IPS-15b (cell line): ENCODE measurements at regions not wholly inside any gene's neighbourhood (a gene's known extent, or its start where the extent isn't known, plus 50 kb on each side); places are given as distances from the start of the nearest gene placed in this dataset.
"Not testable (repeated sequence)": the region's sequence is repeated elsewhere in the genome, so short reads cannot be mapped to it uniquely, and the experiment has no call there.

Experiments used
- H3K27me3 ChIP-seq: one replicate; pipeline ENCODE4 v1.6.1; 2013; ENCODE audit warnings: low read length; ENCODE audit not compliant: control insufficient read depth, insufficient read depth
- H3K36me3 ChIP-seq: one replicate; pipeline ENCODE4 v1.6.1; 2013; ENCODE audit warnings: low read length; ENCODE audit not compliant: control insufficient read depth, insufficient read depth
- H3K4me1 ChIP-seq: one replicate; pipeline ENCODE4 v1.6.1; 2013; ENCODE audit warnings: mild to moderate bottlenecking, low read length; ENCODE audit not compliant: control insufficient read depth, insufficient read depth
- H3K4me3 ChIP-seq: one replicate; pipeline ENCODE4 v1.5.1; 2013; ENCODE audit warnings: low read depth, low read length
- H3K9ac ChIP-seq: one replicate; pipeline ENCODE4 v1.6.1; 2013; ENCODE audit warnings: low read depth, mild to moderate bottlenecking, low read length
- H3K9me3 ChIP-seq: one replicate; pipeline ENCODE4 v1.6.1; 2013; ENCODE audit warnings: mild to moderate bottlenecking, low read length; ENCODE audit not compliant: control insufficient read depth, insufficient read depth

DNA sequence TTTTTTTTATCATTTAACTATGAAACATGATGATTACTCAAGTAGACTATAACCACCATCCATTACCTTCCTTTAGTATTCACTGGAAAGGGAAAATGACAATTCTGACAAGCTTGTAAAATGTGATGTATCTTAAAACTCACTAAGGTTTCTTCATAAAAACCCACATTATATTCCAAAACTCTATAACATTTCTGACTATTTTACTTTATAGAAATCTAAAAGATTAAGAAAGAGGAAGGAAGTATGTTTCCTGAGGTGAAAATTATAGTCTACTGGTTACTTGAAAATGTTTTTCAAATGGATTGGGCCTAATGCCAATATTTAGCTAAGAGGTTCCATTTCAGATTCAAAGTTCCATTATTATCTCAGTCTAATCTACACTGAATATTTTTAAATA, 1982.2 kb upstream of the C9orf72 start:
- no peaks in the 10 kb centered on the region for H3K27me3 ChIP-seq
- H3K4me1 ChIP-seq = no peaks in the 10 kb centered on the region
- H3K36me3 ChIP-seq = no peaks in the 10 kb centered on the region
- no peaks in the 10 kb centered on the region for H3K9me3 ChIP-seq
- H3K9ac ChIP-seq = no peak overlapping the region
- H3K4me3 ChIP-seq = no peak overlapping the region

- H3K9me3 ChIP-seq = no peaks in the 10 kb centered on the region
- H3K36me3 ChIP-seq = no peaks in the 10 kb centered on the region
- no peaks in the 10 kb centered on the region for H3K4me1 ChIP-seq
- H3K4me3 ChIP-seq = no peak overlapping the region
- H3K9ac ChIP-seq = no peak overlapping the region
- no peaks in the 10 kb centered on the region for H3K27me3 ChIP-seq
Observed at GRCh38 chr9:29556317-29556716, 1983.0 kb upstream of the C9orf72 start.

GRCh38 chr9:29556746-29557145, 1983.5 kb upstream of the C9orf72 start:
- Histone ChIP-seq H3K36me3 (no peaks in the 10 kb centered on the region), H3K9ac (no peak overlapping the region), H3K4me1 (no peaks in the 10 kb centered on the region), H3K4me3 (no peak overlapping the region), H3K9me3 (no peaks in the 10 kb centered on the region), H3K27me3 (no peaks in the 10 kb centered on the region)

DNA sequence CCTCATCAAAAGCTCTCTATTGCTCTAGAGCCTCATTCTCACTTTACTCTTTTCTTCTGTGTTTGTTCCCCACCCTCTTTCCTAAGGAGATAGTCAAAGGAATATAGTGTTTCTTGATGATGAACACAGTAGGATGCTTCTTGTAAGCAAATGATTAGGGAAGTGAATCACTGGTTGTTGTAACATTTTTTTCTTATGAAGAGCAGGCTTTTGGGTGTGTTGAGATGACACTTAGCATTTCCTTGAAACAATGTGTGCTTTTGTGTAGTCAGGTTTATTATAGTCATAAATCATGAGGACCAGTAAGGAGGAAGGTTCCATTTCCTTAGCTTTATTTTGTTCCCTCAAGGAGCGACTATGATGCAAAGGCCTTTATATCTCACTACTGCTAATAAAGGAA, 1991.3 kb upstream of the C9orf72 start:
- Histone ChIP-seq H3K36me3 (no peaks in the 10 kb centered on the region), H3K9me3 (no peaks in the 10 kb centered on the region), H3K4me3 (no peak overlapping the region)

DNA sequence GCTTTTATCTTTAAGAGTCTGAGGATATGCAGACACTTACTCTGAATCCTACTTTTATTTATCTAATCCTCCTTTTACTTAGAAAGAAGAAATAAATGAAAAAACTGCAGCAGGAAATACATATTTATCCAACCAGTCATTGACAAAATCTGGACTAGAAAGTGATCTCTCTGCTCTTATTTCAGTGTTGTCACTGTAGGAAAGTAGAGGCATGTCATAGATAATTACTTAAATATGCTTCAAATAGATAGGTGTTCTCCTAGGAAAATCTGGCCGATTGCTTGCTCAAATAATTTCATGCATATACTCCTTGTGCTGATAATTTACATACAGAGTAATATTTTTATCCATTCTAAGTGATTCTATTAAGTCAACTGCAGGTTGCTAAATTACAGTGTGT, 2001.9 kb upstream of the C9orf72 start:
- Histone ChIP-seq H3K27me3 (no peaks in the 10 kb centered on the region), H3K9ac (no peak overlapping the region), H3K9me3 (no peaks in the 10 kb centered on the region), H3K4me3 (no peak overlapping the region), H3K36me3 (no peaks in the 10 kb centered on the region), H3K4me1 (no peaks in the 10 kb centered on the region)

More for the DNA sequence above, 1991.3 kb upstream of the C9orf72 start:
- Histone ChIP-seq H3K4me1 (no peaks in the 10 kb centered on the region), H3K9ac (no peak overlapping the region), H3K27me3 (no peaks in the 10 kb centered on the region)

- H3K4me1 ChIP-seq = no peaks in the 10 kb centered on the region
- no peaks in the 10 kb centered on the region for H3K36me3 ChIP-seq
- no peaks in the 10 kb centered on the region for H3K9me3 ChIP-seq
- no peaks in the 10 kb centered on the region for H3K27me3 ChIP-seq
- H3K4me3 ChIP-seq = no peak overlapping the region
- H3K9ac ChIP-seq = no peak overlapping the region
Observed at GRCh38 chr9:29588361-29588760, 2015.1 kb upstream of the C9orf72 start.

DNA sequence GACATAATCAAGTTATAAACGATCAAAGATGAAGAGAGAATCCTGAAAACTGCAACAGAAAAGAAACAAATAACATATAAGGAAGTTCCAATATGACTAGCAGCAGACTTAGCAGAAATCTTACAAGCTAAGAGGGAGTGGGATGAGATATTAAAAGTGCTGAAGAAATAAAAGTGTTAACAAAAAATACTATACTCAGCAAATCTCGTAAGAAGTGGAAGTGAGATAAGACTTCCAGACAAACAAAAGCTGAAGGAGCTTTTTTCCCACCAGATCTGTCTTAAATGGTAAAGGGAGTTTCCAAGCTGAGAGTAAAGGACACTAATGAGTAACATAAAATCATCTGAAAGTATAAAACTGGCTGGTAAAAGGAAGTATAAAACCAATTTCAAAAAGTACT, 2036.0 kb upstream of the C9orf72 start:
- no peak overlapping the region for H3K4me3 ChIP-seq
- no peaks in the 10 kb centered on the region for H3K36me3 ChIP-seq
- H3K9me3 ChIP-seq = no peaks in the 10 kb centered on the region
- no peaks in the 10 kb centered on the region for H3K4me1 ChIP-seq
- H3K27me3 ChIP-seq = no peaks in the 10 kb centered on the region
- no peak overlapping the region for H3K9ac ChIP-seq

DNA sequence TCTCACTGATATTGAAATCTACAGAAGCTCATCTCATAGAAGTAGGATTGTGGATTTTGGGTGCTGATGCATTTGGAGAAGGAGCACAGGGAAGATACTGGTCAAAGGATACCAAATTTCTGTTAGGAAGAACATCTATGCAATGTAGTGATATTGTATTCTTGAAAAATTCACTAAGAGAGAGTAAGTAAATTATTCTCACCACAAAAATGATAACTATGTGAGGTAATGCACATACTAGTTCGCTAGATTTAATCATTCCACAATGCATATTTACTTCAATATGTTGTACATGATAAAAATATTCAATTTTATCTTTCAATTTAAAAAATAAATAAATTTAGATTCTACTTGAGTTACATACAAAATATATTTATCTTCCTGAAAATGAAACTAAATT, 2040.5 kb upstream of the C9orf72 start:
- Histone ChIP-seq H3K4me3 (no peak overlapping the region), H3K36me3 (no peaks in the 10 kb centered on the region), H3K27me3 (no peaks in the 10 kb centered on the region), H3K4me1 (peaks cover 2% of the 10 kb centered on the region), H3K9ac (no peak overlapping the region), H3K9me3 (no peaks in the 10 kb centered on the region)

DNA sequence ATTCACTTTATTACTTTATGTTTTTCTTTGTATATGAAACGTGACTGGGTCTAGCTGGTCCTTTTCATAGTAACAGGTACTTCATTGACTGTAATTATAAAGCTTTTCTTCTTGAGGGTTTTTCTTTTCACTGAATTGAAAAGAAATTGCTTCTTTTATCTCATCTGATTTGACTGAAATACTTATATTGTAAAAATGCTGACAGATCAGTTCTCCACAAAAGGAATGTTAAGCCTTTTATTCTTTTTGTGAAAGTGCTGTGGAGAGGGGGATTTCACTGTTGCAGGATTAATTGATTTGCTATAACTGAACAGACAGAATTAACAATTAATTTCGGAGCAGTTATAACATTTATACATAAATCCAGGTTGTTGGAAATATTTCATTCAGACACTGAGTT, 2043.6 kb upstream of the C9orf72 start:
- Histone ChIP-seq H3K4me1 (peaks cover 2% of the 10 kb centered on the region), H3K27me3 (no peaks in the 10 kb centered on the region), H3K4me3 (no peak overlapping the region), H3K36me3 (no peaks in the 10 kb centered on the region), H3K9me3 (no peaks in the 10 kb centered on the region), H3K9ac (no peak overlapping the region)

DNA sequence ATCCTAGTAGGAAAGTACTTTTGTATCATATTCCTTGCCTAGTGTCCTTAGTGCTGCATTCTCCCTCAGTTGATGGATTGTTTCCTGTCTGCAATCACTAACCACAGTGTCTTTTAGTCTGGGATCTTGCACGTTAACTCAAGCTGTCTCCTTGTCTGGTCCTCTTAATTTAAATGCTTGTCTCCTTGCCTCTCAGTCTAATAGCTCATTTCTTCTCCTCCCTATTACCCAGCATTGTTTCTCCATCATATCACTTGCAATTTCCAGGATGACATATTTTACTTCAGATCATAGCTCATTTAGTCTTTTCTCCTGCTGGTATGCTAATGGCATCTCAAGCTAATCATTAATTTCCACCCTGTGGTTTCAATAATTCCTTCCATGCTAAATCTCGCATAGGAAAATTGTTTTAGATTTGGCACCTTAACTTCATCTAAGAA, 2052.0 kb upstream of the C9orf72 start:
- no peaks in the 10 kb centered on the region for H3K4me1 ChIP-seq
- no peaks in the 10 kb centered on the region for H3K27me3 ChIP-seq
- no peaks in the 10 kb centered on the region for H3K9me3 ChIP-seq
- H3K36me3 ChIP-seq = no peaks in the 10 kb centered on the region
- H3K4me3 ChIP-seq = no peak overlapping the region
- no peak overlapping the region for H3K9ac ChIP-seq

DNA sequence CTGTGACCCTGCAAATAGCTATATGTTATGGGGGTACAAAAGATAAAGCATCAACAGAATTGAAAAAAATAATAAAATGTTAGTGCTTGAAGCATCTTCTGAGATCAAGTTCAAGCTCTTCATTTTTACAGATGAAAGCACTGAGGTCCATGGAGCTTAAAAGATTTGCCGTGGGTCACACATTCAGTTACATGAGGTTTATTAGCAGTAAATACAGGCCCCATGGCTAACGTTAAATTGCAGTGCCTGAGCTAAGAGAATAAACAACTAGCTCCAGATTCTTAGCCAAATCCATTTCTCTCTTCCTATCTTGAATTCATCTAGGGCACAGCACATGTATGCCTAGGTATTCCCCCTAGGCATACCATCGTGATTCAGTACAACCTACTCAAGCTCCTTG, 2052.7 kb upstream of the C9orf72 start:
- Histone ChIP-seq H3K4me3 (no peak overlapping the region), H3K9me3 (no peaks in the 10 kb centered on the region), H3K27me3 (no peaks in the 10 kb centered on the region), H3K9ac (no peak overlapping the region), H3K4me1 (no peaks in the 10 kb centered on the region), H3K36me3 (no peaks in the 10 kb centered on the region)

DNA sequence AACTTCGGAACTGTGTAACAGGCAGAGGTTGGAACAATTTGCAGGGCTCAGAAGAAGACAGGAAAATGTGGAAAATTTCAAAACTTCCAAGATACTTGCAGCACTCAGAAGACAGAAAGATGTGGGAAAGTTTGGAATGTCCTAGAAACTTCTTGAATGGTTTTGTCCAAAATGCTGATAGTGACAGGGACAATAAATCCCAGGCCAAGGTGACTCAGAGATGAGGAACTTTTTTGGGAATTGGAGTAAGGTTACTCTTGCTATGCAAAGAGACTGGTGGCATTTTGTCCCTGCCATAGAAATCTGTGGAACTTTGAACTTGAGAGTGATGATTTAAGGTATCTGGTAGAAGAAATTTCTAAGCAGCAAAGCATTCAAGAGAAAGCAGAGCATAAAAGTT, 2055.6 kb upstream of the C9orf72 start:
- H3K27me3 ChIP-seq, H3K4me1 ChIP-seq, H3K9ac ChIP-seq, H3K4me3 ChIP-seq, H3K9me3 ChIP-seq, H3K36me3 ChIP-seq: not testable (repeated sequence)
